ENCODE measurements at regions not wholly inside any gene's neighbourhood (a gene's known extent, or its start where the extent isn't known, plus 50 kb on each side); places are given as distances from the start of the nearest gene placed in this dataset.

GRCh38 chr9:105858877-105859276 lies 164.5 kb downstream of the TMEM38B start:
- Histone ChIP-seq H3K27me3 (ENCODE audit: insufficient read depth, low read depth, low read length) (no peaks in the 10 kb centered on the region), H3K9me2 (ENCODE audit: insufficient read depth, low read length) (no peaks in the 10 kb centered on the region), H3K4me3 (ENCODE audit: low read length) (no peak overlapping the region), H3K9me3 (ENCODE audit: low read length) (no peaks in the 10 kb centered on the region), H4K20me1 (ENCODE audit: insufficient read depth) (no peaks in the 10 kb centered on the region), H3K27ac (ENCODE audit: low read length) (no peak overlapping the region), H3K79me2 (replicated peaks; ENCODE audit: insufficient read depth, low read length) (no peaks in the 10 kb centered on the region), H3K4me2 (ENCODE audit: low read length) (no peak overlapping the region), H3K36me3 (ENCODE audit: insufficient read depth, low read length) (no peaks in the 10 kb centered on the region), H3F3A (ENCODE audit: insufficient read depth, low read length, poor library complexity, severe bottlenecking) (no peaks in the 10 kb centered on the region), H2AFZ (ENCODE audit: low read depth, low read length) (no peak overlapping the region), H3K9ac (ENCODE audit: low read length) (no peak overlapping the region)
- no peak for TF ChIP-seq CTCF (IDR thresholded peaks at IDR 0.05; ENCODE audit: poor library complexity, severe bottlenecking)
- no peak for TF ChIP-seq SMC3 (conservative IDR thresholded peaks at IDR 0.05; ENCODE audit: poor library complexity)
- no peak for TF ChIP-seq TAF1 (IDR thresholded peaks at IDR 0.05; ENCODE audit: low read depth)
- TF ChIP-seq MXI1 (conservative IDR thresholded peaks at IDR 0.05; ENCODE audit: poor library complexity, severe bottlenecking) = no peak
- TF ChIP-seq RAD21 (conservative IDR thresholded peaks at IDR 0.05) = no peak
- no peak for TF ChIP-seq POLR2AphosphoS5 (IDR thresholded peaks at IDR 0.05)
- no peak for TF ChIP-seq REST (IDR thresholded peaks at IDR 0.05; ENCODE audit: borderline replicate concordance)
- TF ChIP-seq EZH2 (IDR thresholded peaks at IDR 0.05; ENCODE audit: borderline replicate concordance, insufficient read depth, low read length, poor library complexity, severe bottlenecking) = no peak
- no peak for TF ChIP-seq EP300 (conservative IDR thresholded peaks at IDR 0.05; ENCODE audit: poor library complexity, severe bottlenecking)

- Histone ChIP-seq H3K36me3 (ENCODE audit: insufficient read depth, low read length) (no peaks in the 10 kb centered on the region), H2AFZ (ENCODE audit: low read depth, low read length) (no peak overlapping the region), H3K4me2 (ENCODE audit: low read length) (no peak overlapping the region), H3K9me3 (ENCODE audit: low read length) (no peaks in the 10 kb centered on the region), H3K27ac (ENCODE audit: low read length) (no peak overlapping the region), H3K79me2 (replicated peaks; ENCODE audit: insufficient read depth, low read length) (no peaks in the 10 kb centered on the region), H3K4me3 (ENCODE audit: low read length) (no peak overlapping the region), H3K9ac (ENCODE audit: low read length) (no peak overlapping the region), H3F3A (ENCODE audit: insufficient read depth, low read length, poor library complexity, severe bottlenecking) (no peaks in the 10 kb centered on the region), H4K20me1 (ENCODE audit: insufficient read depth) (no peaks in the 10 kb centered on the region), H3K9me2 (ENCODE audit: insufficient read depth, low read length) (no peaks in the 10 kb centered on the region), H3K27me3 (ENCODE audit: insufficient read depth, low read depth, low read length) (no peaks in the 10 kb centered on the region)
- no peak for TF ChIP-seq RAD21 (conservative IDR thresholded peaks at IDR 0.05)
- TF ChIP-seq SMC3 (conservative IDR thresholded peaks at IDR 0.05; ENCODE audit: poor library complexity) = no peak
Measured at GRCh38 chr9:105859428-105860091, 165.2 kb downstream of the TMEM38B start.

Data from neural cell (in vitro differentiated cells).